Hepatocyte (in vitro differentiated cells): ENCODE measurements at regions not wholly inside any gene's neighbourhood (a gene's known extent, or its start where the extent isn't known, plus 50 kb on each side); places are given as distances from the start of the nearest gene placed in this dataset.

Experiments used
- DNase-seq: peaks from one replicate; pipeline ENCODE4 v3.0.0-alpha.2; 2016; ENCODE audit warnings: low spot score
- H2AFZ ChIP-seq: fragments of 200-600 bp; sonication (generic); 2 replicates; pipeline ENCODE4 v1.6.0; 2016; ENCODE audit warnings: antibody characterized with exemption, mild to moderate bottlenecking
- H3K27ac ChIP-seq: fragments of 200-600 bp; sonication (generic); 2 replicates; pipeline ENCODE4 v1.5.1; 2016; ENCODE audit warnings: mild to moderate bottlenecking
- H3K27me3 ChIP-seq: fragments of 200-600 bp; sonication (generic); 2 replicates; pipeline ENCODE4 v1.6.1; 2016
- H3K36me3 ChIP-seq: fragments of 200-600 bp; sonication (generic); replicated peaks from 2 replicates; pipeline ENCODE4 v1.5.1; 2016; ENCODE audit warnings: low read depth; ENCODE audit not compliant: insufficient read depth
- H3K4me1 ChIP-seq: fragments of 200-600 bp; sonication (generic); 2 replicates; pipeline ENCODE4 v1.5.1; 2016; ENCODE audit warnings: mild to moderate bottlenecking, moderate library complexity; ENCODE audit not compliant: insufficient read depth
- H3K4me2 ChIP-seq: fragments of 200-600 bp; sonication (generic); 2 replicates; pipeline ENCODE4 v1.6.0; 2016
- H3K4me3 ChIP-seq: fragments of 200-600 bp; sonication (generic); 2 replicates; pipeline ENCODE4 v1.5.1; 2016; ENCODE audit warnings: mild to moderate bottlenecking
- H3K79me2 ChIP-seq: fragments of 200-600 bp; sonication (generic); 2 replicates; pipeline ENCODE4 v1.6.0; 2017; ENCODE audit warnings: mild to moderate bottlenecking
- H3K9me2 ChIP-seq: fragments of 200-600 bp; sonication (generic); replicated peaks from 2 replicates; pipeline ENCODE4 v1.6.0; 2017; ENCODE audit warnings: mild to moderate bottlenecking; ENCODE audit not compliant: insufficient read depth
- H3K9me3 ChIP-seq: fragments of 200-600 bp; sonication (generic); 2 replicates; pipeline ENCODE4 v1.5.1; 2016; ENCODE audit warnings: low read depth, mild to moderate bottlenecking
- H4K20me1 ChIP-seq: fragments of 200-600 bp; sonication (generic); 2 replicates; pipeline ENCODE4 v1.6.0; 2016; ENCODE audit warnings: mild to moderate bottlenecking; ENCODE audit not compliant: insufficient read depth, poor library complexity, severe bottlenecking
- CTCF ChIP-seq: fragments of 200-600 bp; sonication (generic); IDR thresholded peaks from 2 replicates; pipeline ENCODE4 v1.5.1; 2016; ENCODE audit warnings: antibody characterized with exemption, mild to moderate bottlenecking; ENCODE audit not compliant: poor library complexity
- EZH2 ChIP-seq: fragments of 200-600 bp; sonication (generic); IDR thresholded peaks from 2 replicates; pipeline ENCODE4 v1.6.1; 2016; ENCODE audit warnings: antibody characterized with exemption, mild to moderate bottlenecking, borderline replicate concordance
- EZH2phosphoT487 ChIP-seq: fragments of 200-600 bp; sonication (generic); IDR thresholded peaks from one replicate; pipeline ENCODE4 v1.6.1; 2018; ENCODE audit warnings: antibody characterized with exemption, mild to moderate bottlenecking, low read depth, moderate library complexity; ENCODE audit not compliant: unreplicated experiment, severe bottlenecking
- WGBS: methylation state at CpG from one replicate; pipeline ENCODE4 v1.1.6; 2016; ENCODE audit warnings: low lambda C conversion rate; ENCODE audit errors: missing lambda C conversion rate; 5-methylcytosine and 5-hydroxymethylcytosine counted together

GRCh38 chr3:139117883-139118760 lies 73.4 kb upstream of the PRR23C start:
- Histone ChIP-seq H4K20me1 (no peaks in the 10 kb centered on the region), H3K27ac (no peak overlapping the region), H3K27me3 (peaks cover 2% of the 10 kb centered on the region), H3K4me3 (no peak overlapping the region), H3K9me2 (no peaks in the 10 kb centered on the region), H3K36me3 (no peaks in the 10 kb centered on the region), H2AFZ (no peak overlapping the region), H3K9me3 (no peaks in the 10 kb centered on the region), H3K4me1 (peaks cover 15% of the 10 kb centered on the region), H3K79me2 (no peaks in the 10 kb centered on the region), H3K4me2 (no peak overlapping the region)
- 96% methylated on average over 7 of the region's 7 CpGs for WGBS
- no peak for TF ChIP-seq CTCF
- DNase-seq: no peak

DNA sequence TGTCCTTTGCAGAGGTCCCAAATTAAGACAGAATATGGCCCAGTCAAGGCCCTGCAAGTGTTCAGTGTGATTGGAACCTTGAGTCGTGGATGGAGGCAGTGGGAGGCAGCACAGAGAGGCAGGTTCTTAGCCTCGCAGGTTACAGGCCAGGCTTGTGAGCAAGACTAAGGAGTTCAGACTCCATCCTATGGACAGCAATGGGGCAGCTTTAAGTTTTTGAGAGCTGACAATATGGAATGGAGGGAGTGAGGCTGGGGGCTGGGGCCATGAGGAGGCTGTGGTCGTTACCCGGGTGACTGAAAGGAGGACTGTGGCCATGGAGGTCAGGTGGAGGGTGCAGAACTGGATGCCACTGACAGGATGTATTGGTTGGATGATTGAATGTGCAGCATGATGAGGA lies 74.1 kb upstream of the PRR23C start:
- no peak overlapping the region for H3K4me3 ChIP-seq
- 92% methylated on average over 4 of the region's 4 CpGs for WGBS
- no peaks in the 10 kb centered on the region for H3K9me2 ChIP-seq
- peaks cover 15% of the 10 kb centered on the region for H3K4me1 ChIP-seq
- no peak overlapping the region for H3K27ac ChIP-seq
- H3K4me2 ChIP-seq: no peak overlapping the region
- TF ChIP-seq EZH2phosphoT487 (no peak), EZH2 (no peak)
- no peaks in the 10 kb centered on the region for H3K36me3 ChIP-seq
- no peak overlapping the region for H2AFZ ChIP-seq
- DNase-seq: no peak
- H3K79me2 ChIP-seq: no peaks in the 10 kb centered on the region
- no peaks in the 10 kb centered on the region for H4K20me1 ChIP-seq
- no peaks in the 10 kb centered on the region for H3K27me3 ChIP-seq
- H3K9me3 ChIP-seq: no peaks in the 10 kb centered on the region

DNA sequence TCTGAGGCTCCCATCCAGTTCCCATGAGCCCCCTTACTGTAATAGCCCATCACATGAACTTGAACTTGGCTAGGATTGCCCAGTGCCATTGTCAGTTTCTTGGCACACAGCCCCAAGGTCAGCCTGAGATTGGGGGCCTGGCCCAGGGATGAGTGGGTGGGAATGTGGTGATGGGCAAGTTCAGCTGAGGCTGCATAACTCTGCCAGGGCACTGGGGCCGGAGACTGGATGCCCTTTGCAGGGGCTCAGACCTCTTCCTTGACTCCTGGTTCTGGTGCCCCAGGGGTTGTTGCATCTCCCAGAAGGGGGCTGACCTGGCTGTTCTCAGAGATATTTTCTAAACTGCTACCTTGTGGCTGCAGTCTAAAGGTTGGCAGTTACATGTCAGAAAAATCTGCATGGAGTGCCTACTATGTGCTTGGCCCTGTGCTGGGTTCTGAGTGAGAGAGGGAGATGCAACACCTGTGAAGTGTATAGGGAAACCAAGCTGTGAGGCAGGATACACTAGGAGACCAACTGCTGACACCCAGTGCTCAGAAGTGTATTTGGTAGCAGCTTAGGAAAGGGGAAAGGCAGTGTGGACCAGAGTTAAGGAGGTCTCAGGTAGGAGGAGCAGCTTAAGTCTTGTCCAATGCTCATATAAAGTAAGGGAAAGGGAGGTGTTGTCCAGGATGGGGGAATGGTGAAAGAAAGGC lies 74.8 kb upstream of the PRR23C start:
- H3K4me1 ChIP-seq: peaks cover 15% of the 10 kb centered on the region
- WGBS: 92% methylated on average over 1 of the region's 1 CpG
- H3K27ac ChIP-seq: no peak overlapping the region
- no peak for TF ChIP-seq EZH2phosphoT487
- no peak for TF ChIP-seq EZH2
- TF ChIP-seq CTCF: no peak
- H4K20me1 ChIP-seq: no peaks in the 10 kb centered on the region
- H3K79me2 ChIP-seq: no peaks in the 10 kb centered on the region
- DNase-seq: no peak
- H3K9me2 ChIP-seq: no peaks in the 10 kb centered on the region
- no peak overlapping the region for H2AFZ ChIP-seq
- no peak overlapping the region for H3K4me2 ChIP-seq
- H3K4me3 ChIP-seq: no peak overlapping the region
- no peaks in the 10 kb centered on the region for H3K27me3 ChIP-seq
- no peaks in the 10 kb centered on the region for H3K36me3 ChIP-seq
- no peaks in the 10 kb centered on the region for H3K9me3 ChIP-seq
